ENCODE measurements at regions not wholly inside any gene's neighbourhood (a gene's known extent, or its start where the extent isn't known, plus 50 kb on each side); places are given as distances from the start of the nearest gene placed in this dataset.

DNA sequence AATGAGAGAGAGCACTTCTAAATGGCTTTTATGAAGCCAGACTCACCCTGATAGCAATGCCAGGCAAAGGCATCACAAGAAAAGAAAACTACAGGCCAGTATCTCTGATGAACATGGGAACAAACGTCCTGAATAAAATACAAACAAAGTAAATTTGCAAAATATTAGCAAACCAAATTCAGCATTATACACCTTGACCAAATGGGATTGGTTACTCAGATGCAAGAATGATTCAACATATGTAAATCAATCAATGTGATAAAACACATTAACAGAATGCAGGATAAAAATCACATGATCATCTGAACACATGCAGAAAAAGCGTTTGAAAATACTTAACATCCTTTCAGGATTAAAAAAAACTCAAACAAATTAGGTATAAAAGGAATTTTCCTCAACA is 494.9 kb upstream of the CCDC54 start:
- Histone ChIP-seq H3K4me3 (ENCODE audit: low read depth, low read length) (no peak overlapping the region), H3K27me3 (ENCODE audit: control insufficient read depth, insufficient read depth, low read length) (no peaks in the 10 kb centered on the region), H3K9me3 (ENCODE audit: control insufficient read depth in 2 of 2, low read length in 2 of 2) (peaks cover 0 to 2% of the 10 kb centered on the region in 2 experiments), H3K36me3 (ENCODE audit: control insufficient read depth, insufficient read depth, low read length) (no peaks in the 10 kb centered on the region), H3K27ac (ENCODE audit: insufficient read depth, low read length, poor library complexity, severe bottlenecking) (no peak overlapping the region), H3K4me1 (ENCODE audit: control insufficient read depth, insufficient read depth, low read length, poor library complexity, severe bottlenecking) (no peaks in the 10 kb centered on the region)
- H3K36me3 Mint-ChIP-seq, result no peaks in the 10 kb centered on the region
- no peaks in the 10 kb centered on the region for H3K27me3 Mint-ChIP-seq
- H3K9me3 Mint-ChIP-seq, result peaks cover 4 to 8% (median 5%) of the 10 kb centered on the region in 7 donors
- no peak for DNase-seq
- no peak overlapping the region for H3K4me3 Mint-ChIP-seq
- no peak overlapping the region for H3K27ac Mint-ChIP-seq
- no peak for ATAC-seq (ENCODE audit: low read depth in 2 of 2)
- H3K4me1 Mint-ChIP-seq, result no peaks in the 10 kb centered on the region

DNA sequence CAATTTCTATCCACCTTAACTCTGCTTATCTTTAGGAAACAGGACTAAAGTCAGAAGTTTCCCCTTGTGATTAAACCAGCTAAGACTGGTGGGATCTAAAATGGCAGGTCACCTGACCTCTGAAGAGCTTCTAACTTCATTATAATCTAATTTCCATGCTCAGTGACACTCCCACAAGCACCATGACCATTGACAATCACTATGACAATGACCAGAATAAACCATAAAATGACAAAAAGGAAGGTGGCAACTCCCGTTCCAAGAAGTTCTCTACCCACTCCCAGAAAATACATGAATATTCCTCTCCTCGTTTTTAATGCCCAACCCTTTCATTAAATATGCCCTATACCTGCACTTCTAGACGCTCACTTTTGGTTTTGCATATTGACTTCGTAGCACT is 471.2 kb upstream of the CCDC54 start:
- Mint-ChIP-seq H3K9me3 (peaks cover 0 to 1% (median 0%) of the 10 kb centered on the region in 7 donors), H3K27ac (no peak overlapping the region), H3K27me3 (no peaks in the 10 kb centered on the region), H3K4me3 (no peak overlapping the region), H3K4me1 (no peaks in the 10 kb centered on the region), H3K36me3 (no peaks in the 10 kb centered on the region)
- Histone ChIP-seq H3K36me3 (ENCODE audit: control insufficient read depth, insufficient read depth, low read length) (no peaks in the 10 kb centered on the region), H3K27me3 (ENCODE audit: control insufficient read depth, insufficient read depth, low read length) (no peaks in the 10 kb centered on the region), H3K4me3 (ENCODE audit: low read depth, low read length) (no peak overlapping the region), H3K9me3 (ENCODE audit: control insufficient read depth in 2 of 2, low read length in 2 of 2) (no peaks in the 10 kb centered on the region), H3K4me1 (ENCODE audit: control insufficient read depth, insufficient read depth, low read length, poor library complexity, severe bottlenecking) (no peaks in the 10 kb centered on the region), H3K27ac (ENCODE audit: insufficient read depth, low read length, poor library complexity, severe bottlenecking) (no peak overlapping the region)
- no peak for ATAC-seq (ENCODE audit: low read depth in 2 of 2)
- DNase-seq, result no peak

DNA sequence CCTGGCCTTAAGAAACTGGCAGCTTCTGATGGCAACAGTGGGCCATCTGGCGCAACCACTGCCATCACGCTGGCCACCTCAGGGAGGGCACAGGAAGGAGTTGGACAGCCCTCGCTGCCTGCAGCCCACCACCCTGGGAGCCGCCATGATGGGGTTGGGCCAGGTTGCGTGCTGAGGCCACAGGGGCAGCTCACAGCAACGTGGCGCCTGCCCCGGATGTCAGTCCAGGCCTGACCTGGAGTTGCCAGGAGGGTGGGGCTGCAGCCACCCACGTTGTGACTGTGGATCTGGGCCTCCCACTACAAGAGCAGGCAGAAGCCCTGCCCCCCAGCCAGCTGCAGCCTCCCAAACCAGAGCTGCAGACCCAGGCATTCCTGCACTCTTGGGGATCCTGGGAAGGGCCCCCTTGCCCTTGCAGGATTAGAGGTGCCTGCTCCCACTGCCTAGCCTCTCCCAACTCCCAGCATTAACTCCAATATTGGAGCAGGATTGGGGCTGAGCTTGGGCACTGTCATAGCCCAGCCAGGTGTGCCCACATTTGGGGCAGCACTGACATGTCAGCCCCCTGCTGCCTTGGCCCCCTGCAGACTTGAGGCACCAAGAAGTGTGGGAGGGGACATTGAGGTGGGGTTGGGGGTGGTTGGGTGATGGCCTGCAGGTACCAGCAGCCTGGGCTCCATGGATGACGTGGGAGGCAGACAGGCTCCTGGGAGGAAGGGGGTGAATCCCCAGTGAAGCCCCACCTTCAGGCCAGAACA is 468.9 kb upstream of the CCDC54 start:
- no peaks in the 10 kb centered on the region for H3K27me3 ChIP-seq (ENCODE audit: control insufficient read depth, insufficient read depth, low read length)
- H3K4me1 ChIP-seq (ENCODE audit: control insufficient read depth, insufficient read depth, low read length, poor library complexity, severe bottlenecking), result no peaks in the 10 kb centered on the region
- Mint-ChIP-seq H3K4me3 (no peak overlapping the region), H3K27ac (no peak overlapping the region), H3K9me3 (peaks cover 0 to 4% (median 0%) of the 10 kb centered on the region in 7 donors), H3K4me1 (no peaks in the 10 kb centered on the region), H3K36me3 (no peaks in the 10 kb centered on the region), H3K27me3 (no peaks in the 10 kb centered on the region)
- H3K4me3 ChIP-seq (ENCODE audit: low read depth, low read length), result no peak overlapping the region
- no peak overlapping the region for H3K27ac ChIP-seq (ENCODE audit: insufficient read depth, low read length, poor library complexity, severe bottlenecking)
- DNase-seq, result no peak
- no peaks in the 10 kb centered on the region for H3K36me3 ChIP-seq (ENCODE audit: control insufficient read depth, insufficient read depth, low read length)
- no peaks in the 10 kb centered on the region for H3K9me3 ChIP-seq (ENCODE audit: control insufficient read depth in 2 of 2, low read length in 2 of 2)
- ATAC-seq (ENCODE audit: low read depth in 2 of 2), result no peak

DNA sequence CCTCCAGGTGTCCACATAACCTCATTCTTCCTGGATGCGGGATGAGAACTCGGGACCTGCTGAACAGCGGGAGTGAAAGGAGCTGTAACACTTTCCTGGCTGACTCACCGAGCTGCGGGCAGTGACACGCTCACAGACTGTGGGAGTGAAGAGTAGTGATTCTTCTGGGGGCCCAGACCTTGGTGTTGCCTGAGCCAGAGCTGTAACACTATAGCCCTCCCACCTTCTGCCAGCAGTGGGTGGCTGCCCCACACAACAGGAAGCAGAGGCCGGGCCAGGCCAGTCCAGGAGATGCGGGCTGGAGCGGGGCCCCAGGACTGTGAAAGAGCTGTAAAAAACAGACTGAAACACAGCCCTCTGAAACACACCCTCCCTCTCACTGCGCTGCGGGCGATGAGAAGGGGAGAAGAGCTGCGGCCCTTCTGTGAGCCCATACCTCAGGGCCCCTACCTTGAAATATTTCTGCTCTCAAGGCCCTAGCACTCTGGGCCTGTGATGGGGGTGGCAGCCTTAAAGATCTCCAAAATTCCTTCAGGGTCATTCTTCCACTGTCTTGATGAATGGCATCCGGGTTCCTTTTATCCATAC is 464.0 kb upstream of the CCDC54 start:
- peaks cover 0 to 4% (median 0%) of the 10 kb centered on the region in 7 donors for H3K9me3 Mint-ChIP-seq
- Histone ChIP-seq H3K4me3 (ENCODE audit: low read depth, low read length) (no peak overlapping the region), H3K9me3 (ENCODE audit: control insufficient read depth in 2 of 2, low read length in 2 of 2) (no peaks in the 10 kb centered on the region), H3K27ac (ENCODE audit: insufficient read depth, low read length, poor library complexity, severe bottlenecking) (no peak overlapping the region), H3K36me3 (ENCODE audit: control insufficient read depth, insufficient read depth, low read length) (no peaks in the 10 kb centered on the region), H3K27me3 (ENCODE audit: control insufficient read depth, insufficient read depth, low read length) (no peaks in the 10 kb centered on the region), H3K4me1 (ENCODE audit: control insufficient read depth, insufficient read depth, low read length, poor library complexity, severe bottlenecking) (no peaks in the 10 kb centered on the region)
- H3K4me3 Mint-ChIP-seq, result no peak overlapping the region
- DNase-seq (no peak), ATAC-seq (ENCODE audit: low read depth in 2 of 2) (no peak)
- H3K27ac Mint-ChIP-seq, result no peak overlapping the region
- H3K36me3 Mint-ChIP-seq, result no peaks in the 10 kb centered on the region
- no peaks in the 10 kb centered on the region for H3K4me1 Mint-ChIP-seq
- H3K27me3 Mint-ChIP-seq, result no peaks in the 10 kb centered on the region

DNA sequence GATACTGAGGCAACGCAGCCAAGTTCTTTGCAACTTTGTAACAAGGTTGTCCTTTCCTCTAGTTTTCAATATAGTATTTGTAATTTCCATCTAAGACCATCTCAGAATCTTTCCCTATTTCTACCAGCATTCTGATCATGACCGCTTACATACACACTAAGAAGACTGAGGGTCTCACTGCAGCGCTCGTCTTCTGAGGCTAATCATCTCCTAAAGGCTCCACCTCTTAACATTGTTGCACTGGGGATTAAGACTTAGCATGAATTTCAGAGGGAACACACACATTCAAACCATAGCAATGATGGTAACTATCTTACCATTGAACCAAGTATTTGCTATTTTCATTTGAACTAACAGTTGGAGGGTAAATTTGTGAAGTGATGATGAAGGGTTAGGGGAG is 463.3 kb upstream of the CCDC54 start:
- H3K27ac Mint-ChIP-seq, result no peak overlapping the region
- H3K36me3 Mint-ChIP-seq, result no peaks in the 10 kb centered on the region
- no peaks in the 10 kb centered on the region for H3K9me3 ChIP-seq (ENCODE audit: control insufficient read depth in 2 of 2, low read length in 2 of 2)
- H3K27me3 ChIP-seq (ENCODE audit: control insufficient read depth, insufficient read depth, low read length), result no peaks in the 10 kb centered on the region
- H3K4me1 Mint-ChIP-seq, result no peaks in the 10 kb centered on the region
- DNase-seq (no peak), ATAC-seq (ENCODE audit: low read depth in 2 of 2) (no peak)
- H3K9me3 Mint-ChIP-seq, result peaks cover 0 to 4% (median 0%) of the 10 kb centered on the region in 7 donors
- H3K4me3 Mint-ChIP-seq, result no peak overlapping the region
- no peaks in the 10 kb centered on the region for H3K4me1 ChIP-seq (ENCODE audit: control insufficient read depth, insufficient read depth, low read length, poor library complexity, severe bottlenecking)
- no peak overlapping the region for H3K27ac ChIP-seq (ENCODE audit: insufficient read depth, low read length, poor library complexity, severe bottlenecking)
- no peak overlapping the region for H3K4me3 ChIP-seq (ENCODE audit: low read depth, low read length)
- no peaks in the 10 kb centered on the region for H3K27me3 Mint-ChIP-seq
- H3K36me3 ChIP-seq (ENCODE audit: control insufficient read depth, insufficient read depth, low read length), result no peaks in the 10 kb centered on the region

- H3K27ac Mint-ChIP-seq, result no peak overlapping the region
- H3K4me3 Mint-ChIP-seq, result no peak overlapping the region
- DNase-seq (no peak), ATAC-seq (ENCODE audit: low read depth in 2 of 2) (no peak)
- H3K9me3 Mint-ChIP-seq, result no peaks in the 10 kb centered on the region
- Histone ChIP-seq H3K27ac (ENCODE audit: insufficient read depth, low read length, poor library complexity, severe bottlenecking) (no peak overlapping the region), H3K9me3 (ENCODE audit: control insufficient read depth in 2 of 2, low read length in 2 of 2) (no peaks in the 10 kb centered on the region), H3K36me3 (ENCODE audit: control insufficient read depth, insufficient read depth, low read length) (no peaks in the 10 kb centered on the region), H3K4me1 (ENCODE audit: control insufficient read depth, insufficient read depth, low read length, poor library complexity, severe bottlenecking) (no peaks in the 10 kb centered on the region), H3K4me3 (ENCODE audit: low read depth, low read length) (no peak overlapping the region), H3K27me3 (ENCODE audit: control insufficient read depth, insufficient read depth, low read length) (no peaks in the 10 kb centered on the region)
- no peaks in the 10 kb centered on the region for H3K4me1 Mint-ChIP-seq
- H3K27me3 Mint-ChIP-seq, result no peaks in the 10 kb centered on the region
- no peaks in the 10 kb centered on the region for H3K36me3 Mint-ChIP-seq
Observed at GRCh38 chr3:106920609-106921008, 456.6 kb upstream of the CCDC54 start.

GRCh38 chr3:106929081-106929480 is 448.2 kb upstream of the CCDC54 start:
- no peaks in the 10 kb centered on the region for H3K27me3 ChIP-seq (ENCODE audit: control insufficient read depth, insufficient read depth, low read length)
- H3K36me3 ChIP-seq (ENCODE audit: control insufficient read depth, insufficient read depth, low read length), result no peaks in the 10 kb centered on the region
- ATAC-seq (ENCODE audit: low read depth in 2 of 2), result no peak
- Mint-ChIP-seq H3K4me3 (no peak overlapping the region), H3K27me3 (no peaks in the 10 kb centered on the region), H3K27ac (no peak overlapping the region), H3K4me1 (no peaks in the 10 kb centered on the region), H3K36me3 (no peaks in the 10 kb centered on the region), H3K9me3 (no peaks in the 10 kb centered on the region)
- no peak overlapping the region for H3K4me3 ChIP-seq (ENCODE audit: low read depth, low read length)
- DNase-seq, result no peak
- no peak overlapping the region for H3K27ac ChIP-seq (ENCODE audit: insufficient read depth, low read length, poor library complexity, severe bottlenecking)
- H3K9me3 ChIP-seq (ENCODE audit: control insufficient read depth in 2 of 2, low read length in 2 of 2), result no peaks in the 10 kb centered on the region
- H3K4me1 ChIP-seq (ENCODE audit: control insufficient read depth, insufficient read depth, low read length, poor library complexity, severe bottlenecking), result no peaks in the 10 kb centered on the region

DNA sequence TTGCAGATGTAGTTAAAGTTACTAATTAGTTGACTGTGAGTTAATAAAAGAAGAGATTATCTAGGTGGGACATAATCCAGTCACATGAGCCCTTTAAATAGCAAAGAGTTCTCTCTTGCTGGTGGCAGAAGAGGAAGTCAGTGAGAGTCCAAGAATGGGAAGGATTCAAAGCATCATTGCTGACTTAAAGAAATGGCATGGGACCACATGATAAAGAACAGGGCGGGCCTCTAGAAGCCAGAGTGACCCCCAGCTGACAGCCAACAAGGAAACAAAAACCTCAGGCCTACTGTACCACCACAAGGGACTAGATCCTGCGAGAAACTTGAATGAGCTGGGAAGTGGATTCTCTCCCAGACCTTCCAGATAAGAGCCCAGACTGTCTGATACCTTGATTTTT is 447.2 kb upstream of the CCDC54 start:
- Mint-ChIP-seq H3K27me3 (no peaks in the 10 kb centered on the region), H3K9me3 (no peaks in the 10 kb centered on the region), H3K27ac (no peak overlapping the region), H3K4me3 (no peak overlapping the region), H3K4me1 (no peaks in the 10 kb centered on the region), H3K36me3 (no peaks in the 10 kb centered on the region)
- DNase-seq, result no peak
- Histone ChIP-seq H3K27ac (ENCODE audit: insufficient read depth, low read length, poor library complexity, severe bottlenecking) (no peak overlapping the region), H3K4me1 (ENCODE audit: control insufficient read depth, insufficient read depth, low read length, poor library complexity, severe bottlenecking) (no peaks in the 10 kb centered on the region), H3K9me3 (ENCODE audit: control insufficient read depth in 2 of 2, low read length in 2 of 2) (no peaks in the 10 kb centered on the region), H3K4me3 (ENCODE audit: low read depth, low read length) (no peak overlapping the region), H3K27me3 (ENCODE audit: control insufficient read depth, insufficient read depth, low read length) (no peaks in the 10 kb centered on the region), H3K36me3 (ENCODE audit: control insufficient read depth, insufficient read depth, low read length) (no peaks in the 10 kb centered on the region)
- no peak for ATAC-seq (ENCODE audit: low read depth in 2 of 2)
